ENCODE measurements at regions not wholly inside any gene's neighbourhood (a gene's known extent, or its start where the extent isn't known, plus 50 kb on each side); places are given as distances from the start of the nearest gene placed in this dataset.

DNA sequence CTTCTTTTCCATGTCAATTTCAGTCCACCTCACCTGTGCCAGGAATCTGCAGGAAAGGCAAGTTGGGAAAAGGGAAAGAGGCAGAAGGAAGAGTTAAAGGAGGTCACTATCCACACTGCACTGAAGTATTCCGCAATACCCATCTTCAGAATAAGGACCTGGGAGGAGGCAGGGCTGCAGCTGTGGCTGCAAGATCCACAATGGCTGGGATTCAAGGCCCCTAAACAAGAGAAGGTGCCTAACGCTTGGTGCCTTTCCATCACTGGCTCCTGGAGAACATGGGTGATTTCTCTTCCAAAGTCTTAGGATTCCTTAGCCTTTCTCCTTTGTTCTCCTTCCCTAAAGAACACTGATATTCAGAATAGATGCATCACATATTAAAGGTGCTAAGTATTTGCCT is 204.0 kb downstream of the GRIN2B start:
- TF ChIP-seq, protein P1, sequence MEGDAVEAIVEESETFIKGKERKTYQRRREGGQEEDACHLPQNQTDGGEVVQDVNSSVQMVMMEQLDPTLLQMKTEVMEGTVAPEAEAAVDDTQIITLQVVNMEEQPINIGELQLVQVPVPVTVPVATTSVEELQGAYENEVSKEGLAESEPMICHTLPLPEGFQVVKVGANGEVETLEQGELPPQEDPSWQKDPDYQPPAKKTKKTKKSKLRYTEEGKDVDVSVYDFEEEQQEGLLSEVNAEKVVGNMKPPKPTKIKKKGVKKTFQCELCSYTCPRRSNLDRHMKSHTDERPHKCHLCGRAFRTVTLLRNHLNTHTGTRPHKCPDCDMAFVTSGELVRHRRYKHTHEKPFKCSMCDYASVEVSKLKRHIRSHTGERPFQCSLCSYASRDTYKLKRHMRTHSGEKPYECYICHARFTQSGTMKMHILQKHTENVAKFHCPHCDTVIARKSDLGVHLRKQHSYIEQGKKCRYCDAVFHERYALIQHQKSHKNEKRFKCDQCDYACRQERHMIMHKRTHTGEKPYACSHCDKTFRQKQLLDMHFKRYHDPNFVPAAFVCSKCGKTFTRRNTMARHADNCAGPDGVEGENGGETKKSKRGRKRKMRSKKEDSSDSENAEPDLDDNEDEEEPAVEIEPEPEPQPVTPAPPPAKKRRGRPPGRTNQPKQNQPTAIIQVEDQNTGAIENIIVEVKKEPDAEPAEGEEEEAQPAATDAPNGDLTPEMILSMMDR (IDR thresholded peaks at IDR 0.05; ENCODE audit: insufficient read depth, low read depth, low read length, missing control alignments), result no peak
- no peak overlapping the region for H3K4me3 ChIP-seq (ENCODE audit: low read depth, low read length)
- no peak for DNase-seq (ENCODE audit: low read depth)

DNA sequence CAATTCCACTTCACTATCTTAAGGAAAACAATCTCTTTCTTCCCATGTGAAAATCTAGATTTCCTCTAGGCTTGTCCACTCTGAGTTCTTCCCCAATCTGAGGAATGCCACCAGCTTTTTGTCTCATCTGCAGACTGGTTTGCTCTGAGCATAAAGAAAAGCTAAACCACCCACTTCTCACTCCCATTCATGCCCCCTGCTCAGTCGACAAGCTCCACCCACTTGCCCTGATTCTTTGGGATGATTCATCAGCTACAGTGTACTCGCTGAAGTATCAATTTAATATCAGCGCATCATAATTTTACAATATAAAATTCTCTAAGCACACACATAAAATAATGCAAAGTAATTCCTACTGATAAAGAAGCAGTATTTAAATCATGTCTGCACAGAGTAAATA is 209.1 kb downstream of the GRIN2B start:
- DNase-seq (ENCODE audit: low read depth), result no peak
- H3K4me3 ChIP-seq (ENCODE audit: low read depth, low read length), result no peak overlapping the region
- TF ChIP-seq, protein P1 (IDR thresholded peaks at IDR 0.05; ENCODE audit: insufficient read depth, low read depth, low read length, missing control alignments), result no peak

DNA sequence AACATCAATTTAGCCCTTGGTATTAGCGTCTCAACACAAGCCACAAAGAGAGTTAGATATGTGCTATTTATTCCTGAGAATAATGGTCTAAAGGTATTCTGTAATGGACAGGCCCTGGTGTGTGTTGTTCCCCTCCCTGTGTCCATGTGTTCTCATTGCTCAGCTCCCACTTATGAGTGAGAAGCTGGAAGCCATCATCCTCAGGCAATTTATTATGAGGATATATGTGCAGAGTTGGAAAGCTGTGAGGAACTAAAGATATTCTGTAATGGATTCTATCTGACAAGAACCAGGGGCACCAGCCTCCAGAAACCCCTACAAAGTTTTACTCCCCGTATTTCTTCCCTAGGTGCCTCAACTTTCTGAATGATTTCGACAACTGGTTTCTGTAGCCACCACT is 210.8 kb downstream of the GRIN2B start:
- TF ChIP-seq, protein P1 (IDR thresholded peaks at IDR 0.05; ENCODE audit: insufficient read depth, low read depth, low read length, missing control alignments), result no peak
- H3K4me3 ChIP-seq (ENCODE audit: low read depth, low read length), result no peak overlapping the region
- DNase-seq (ENCODE audit: low read depth), result no peak

DNA sequence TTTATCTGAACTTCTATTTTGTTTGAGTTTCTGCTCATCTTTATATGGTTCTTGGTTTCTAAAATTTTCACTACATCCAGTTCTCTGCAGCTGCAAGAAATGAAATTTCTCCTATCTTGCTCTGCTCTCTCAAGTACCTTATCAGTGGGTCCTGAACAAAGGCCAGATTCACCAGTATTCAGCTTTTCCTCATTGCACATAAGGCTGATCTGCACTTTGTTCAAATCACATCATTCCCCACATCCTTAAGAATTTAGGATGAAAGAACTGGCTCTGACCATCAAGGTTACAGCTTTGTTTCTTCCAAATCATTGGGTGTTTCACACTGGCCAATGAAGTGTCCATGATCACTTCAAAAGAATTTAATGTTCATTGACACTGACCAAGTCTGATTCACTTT is 211.4 kb downstream of the GRIN2B start:
- no peak overlapping the region for H3K4me3 ChIP-seq (ENCODE audit: low read depth, low read length)
- DNase-seq (ENCODE audit: low read depth), result no peak
- TF ChIP-seq, protein P1 (IDR thresholded peaks at IDR 0.05; ENCODE audit: insufficient read depth, low read depth, low read length, missing control alignments), result no peak

DNA sequence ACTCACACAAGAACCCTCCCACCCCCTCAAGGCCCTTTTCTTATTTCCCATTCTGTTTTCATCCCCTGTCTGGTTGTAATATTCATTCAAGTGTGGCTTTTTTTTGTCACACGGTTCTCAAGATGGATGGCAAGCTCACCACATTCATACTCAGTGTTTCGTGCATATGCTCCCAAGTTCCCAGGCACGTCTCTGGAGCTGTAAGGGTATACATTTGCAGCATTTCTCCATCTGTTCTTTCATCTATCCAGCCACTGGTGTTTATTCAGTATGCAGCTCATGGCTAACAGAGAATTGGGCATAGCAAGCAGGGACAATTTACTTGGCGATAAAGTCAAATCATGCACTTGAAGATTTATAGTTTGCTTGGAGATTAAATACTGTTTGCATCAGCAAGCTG is 212.1 kb downstream of the GRIN2B start:
- TF ChIP-seq, protein P1 (IDR thresholded peaks at IDR 0.05; ENCODE audit: insufficient read depth, low read depth, low read length, missing control alignments), result no peak
- DNase-seq (ENCODE audit: low read depth), result no peak
- H3K4me3 ChIP-seq (ENCODE audit: low read depth, low read length), result no peak overlapping the region

DNA sequence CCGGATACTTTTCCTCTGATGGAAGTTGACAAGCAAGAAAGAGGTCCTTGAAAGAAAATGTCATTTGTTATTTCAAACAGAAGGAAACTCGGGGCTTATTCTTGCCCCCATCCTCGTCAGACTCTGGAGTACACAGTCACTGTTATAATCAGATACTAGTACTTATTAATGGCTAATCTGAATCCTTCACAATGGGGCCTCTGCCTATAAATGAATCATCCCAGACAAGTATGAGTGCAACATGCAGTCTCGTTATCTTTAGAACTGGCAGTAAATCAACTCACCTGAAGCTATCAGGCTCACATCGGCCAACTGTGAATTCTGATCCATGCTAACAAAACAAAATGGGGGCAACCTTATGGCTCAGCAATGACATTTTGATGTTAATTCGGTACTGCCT is 216.7 kb downstream of the GRIN2B start:
- TF ChIP-seq, protein P1 (IDR thresholded peaks at IDR 0.05; ENCODE audit: insufficient read depth, low read depth, low read length, missing control alignments), result no peak
- no peak overlapping the region for H3K4me3 ChIP-seq (ENCODE audit: low read depth, low read length)
- DNase-seq (ENCODE audit: low read depth), result no peak

DNA sequence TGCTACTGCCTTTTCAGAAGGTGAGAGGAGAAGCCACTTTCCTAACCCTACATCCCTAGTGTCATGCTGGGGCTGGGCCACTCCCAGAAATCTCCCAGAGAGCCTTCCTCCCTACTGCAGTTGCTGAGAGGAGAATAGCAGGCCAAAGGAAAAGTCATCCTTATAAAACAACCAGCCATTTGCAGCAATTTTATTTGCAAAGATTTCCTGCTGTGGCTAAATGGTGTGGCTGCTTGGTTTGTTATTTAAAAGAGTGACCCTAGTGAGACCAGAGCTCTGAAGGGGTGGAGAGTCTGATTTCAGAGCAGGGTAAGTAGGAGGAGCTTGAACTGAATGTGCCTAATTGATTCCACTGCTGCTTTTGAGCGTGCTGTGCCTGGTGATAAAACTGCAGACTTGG is 232.0 kb downstream of the GRIN2B start:
- no peak for DNase-seq (ENCODE audit: low read depth)
- H3K4me3 ChIP-seq (ENCODE audit: low read depth, low read length), result no peak overlapping the region
- TF ChIP-seq, protein P1 (IDR thresholded peaks at IDR 0.05; ENCODE audit: insufficient read depth, low read depth, low read length, missing control alignments), result no peak
